WTC11 (cell line): ENCODE measurements at regions not wholly inside any gene's neighbourhood (a gene's known extent, or its start where the extent isn't known, plus 50 kb on each side); places are given as distances from the start of the nearest gene placed in this dataset.

Source experiments
- CREM ChIP-seq: sonication (generic); formaldehyde crosslinking; IDR thresholded peaks from 2 replicates; pipeline ENCODE4 v1.8.1; 2022; ENCODE audit warnings: mild to moderate bottlenecking, missing genetic modification reagents, moderate library complexity
- ESRRA ChIP-seq: sonication (generic); formaldehyde crosslinking; IDR thresholded peaks from 2 replicates; pipeline ENCODE4 v1.8.1; 2022; ENCODE audit warnings: mild to moderate bottlenecking, missing genetic modification reagents, borderline replicate concordance
- JUN ChIP-seq: sonication (generic); formaldehyde crosslinking; IDR thresholded peaks from 2 replicates; pipeline ENCODE4 v1.8.0; 2023; ENCODE audit warnings: mild to moderate bottlenecking, missing genetic modification reagents
- SP1 ChIP-seq: sonication (generic); formaldehyde crosslinking; conservative IDR thresholded peaks from 2 replicates; pipeline ENCODE4 v1.8.1; 2022; ENCODE audit warnings: missing genetic modification reagents
- ZNF416 ChIP-seq: fragments of 250-450 bp; sonication (Bioruptor Pico); IDR thresholded peaks from 2 replicates; pipeline ENCODE4 v1.9.0; 2021; ENCODE audit warnings: mild to moderate bottlenecking, inconsistent platforms

GRCh38 chr2:48229063-48229462, 85.4 kb upstream of the FOXN2 start:
- TF ChIP-seq ZNF416 (CRISPR knock-in tag), result no peak
- TF ChIP-seq JUN, result no peak
- TF ChIP-seq CREM (CRISPR knock-in tag), result no peak
- no peak for TF ChIP-seq ESRRA (CRISPR knock-in tag)
- TF ChIP-seq SP1 (CRISPR knock-in tag), result no peak
